ENCODE measurements at regions not wholly inside any gene's neighbourhood (a gene's known extent, or its start where the extent isn't known, plus 50 kb on each side); places are given as distances from the start of the nearest gene placed in this dataset.

- DNase-seq (ENCODE audit: low read depth): no peak
- no peak for TF ChIP-seq CTCF (IDR thresholded peaks at IDR 0.05; ENCODE audit: insufficient read depth, low read depth, low read length)
- no peaks in the 10 kb centered on the region for H3K36me3 ChIP-seq (ENCODE audit: control insufficient read depth, insufficient read depth, low read length)
- no peak overlapping the region for H3K4me3 ChIP-seq (ENCODE audit: low read depth, low read length)
- no peaks in the 10 kb centered on the region for H3K27me3 ChIP-seq (ENCODE audit: control insufficient read depth, insufficient read depth, low read length)
- ChIA-PET POLR2A (no interaction called here), CTCF (no interaction called here)
Measured at GRCh38 chr5:2303431-2304100, 420.8 kb upstream of the IRX4 start.

DNA sequence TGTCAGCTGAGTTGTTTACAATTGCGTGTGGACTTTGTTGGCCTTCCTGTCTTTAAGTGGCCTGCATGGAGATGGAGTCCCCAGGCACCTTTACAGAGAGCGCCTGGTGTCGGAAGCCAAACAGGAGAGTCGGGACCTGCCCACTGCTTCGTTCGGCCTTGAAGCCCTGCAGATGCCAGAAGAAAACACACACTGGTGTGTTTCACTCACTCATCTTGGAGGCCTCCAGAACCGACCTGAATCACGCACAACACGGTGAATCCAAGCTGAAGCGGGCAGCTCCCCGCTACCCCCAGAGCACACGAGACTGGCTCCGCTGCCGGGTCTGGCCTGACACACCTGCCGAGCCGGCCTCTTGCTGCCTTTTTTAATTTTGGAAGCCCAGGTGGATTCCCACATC is 419.4 kb upstream of the IRX4 start:
- H3K27me3 ChIP-seq (ENCODE audit: control insufficient read depth, insufficient read depth, low read length): no peaks in the 10 kb centered on the region
- no peak overlapping the region for H3K4me3 ChIP-seq (ENCODE audit: low read depth, low read length)
- TF ChIP-seq CTCF (IDR thresholded peaks at IDR 0.05; ENCODE audit: insufficient read depth, low read depth, low read length): no peak
- no peaks in the 10 kb centered on the region for H3K36me3 ChIP-seq (ENCODE audit: control insufficient read depth, insufficient read depth, low read length)
- ChIA-PET CTCF (no interaction called here), POLR2A (no interaction called here)
- no peak for DNase-seq (ENCODE audit: low read depth)

GRCh38 chr5:2300861-2301574 is 418.3 kb upstream of the IRX4 start:
- H3K27me3 ChIP-seq (ENCODE audit: control insufficient read depth, insufficient read depth, low read length): no peaks in the 10 kb centered on the region
- ChIA-PET POLR2A (no interaction called here), CTCF (no interaction called here)
- no peaks in the 10 kb centered on the region for H3K36me3 ChIP-seq (ENCODE audit: control insufficient read depth, insufficient read depth, low read length)
- no peak for DNase-seq (ENCODE audit: low read depth)
- H3K4me3 ChIP-seq (ENCODE audit: low read depth, low read length): no peak overlapping the region
- TF ChIP-seq CTCF (IDR thresholded peaks at IDR 0.05; ENCODE audit: insufficient read depth, low read depth, low read length): no peak

DNA sequence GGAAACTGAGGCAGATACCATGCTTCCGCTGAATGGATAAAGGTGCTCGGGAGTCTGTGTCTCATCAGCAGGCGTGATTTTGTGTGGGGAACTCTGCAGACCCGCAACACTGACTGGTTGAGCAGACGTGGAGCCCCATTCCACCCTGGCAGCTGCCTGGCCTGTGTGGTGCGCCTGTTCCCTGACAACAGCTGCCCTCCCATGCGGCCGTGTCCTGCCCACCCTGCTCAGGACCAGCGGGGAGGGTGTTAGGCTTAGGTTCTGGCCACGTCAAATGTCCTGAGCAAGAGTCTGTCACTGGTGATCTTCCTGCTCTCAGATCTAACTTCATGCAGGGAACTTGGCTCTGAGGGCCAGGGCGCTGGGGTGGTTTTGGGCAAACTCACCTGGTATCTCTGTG is 417.7 kb upstream of the IRX4 start:
- TF ChIP-seq CTCF (IDR thresholded peaks at IDR 0.05; ENCODE audit: insufficient read depth, low read depth, low read length): no peak
- DNase-seq (ENCODE audit: low read depth): no peak
- H3K4me3 ChIP-seq (ENCODE audit: low read depth, low read length): no peak overlapping the region

DNA sequence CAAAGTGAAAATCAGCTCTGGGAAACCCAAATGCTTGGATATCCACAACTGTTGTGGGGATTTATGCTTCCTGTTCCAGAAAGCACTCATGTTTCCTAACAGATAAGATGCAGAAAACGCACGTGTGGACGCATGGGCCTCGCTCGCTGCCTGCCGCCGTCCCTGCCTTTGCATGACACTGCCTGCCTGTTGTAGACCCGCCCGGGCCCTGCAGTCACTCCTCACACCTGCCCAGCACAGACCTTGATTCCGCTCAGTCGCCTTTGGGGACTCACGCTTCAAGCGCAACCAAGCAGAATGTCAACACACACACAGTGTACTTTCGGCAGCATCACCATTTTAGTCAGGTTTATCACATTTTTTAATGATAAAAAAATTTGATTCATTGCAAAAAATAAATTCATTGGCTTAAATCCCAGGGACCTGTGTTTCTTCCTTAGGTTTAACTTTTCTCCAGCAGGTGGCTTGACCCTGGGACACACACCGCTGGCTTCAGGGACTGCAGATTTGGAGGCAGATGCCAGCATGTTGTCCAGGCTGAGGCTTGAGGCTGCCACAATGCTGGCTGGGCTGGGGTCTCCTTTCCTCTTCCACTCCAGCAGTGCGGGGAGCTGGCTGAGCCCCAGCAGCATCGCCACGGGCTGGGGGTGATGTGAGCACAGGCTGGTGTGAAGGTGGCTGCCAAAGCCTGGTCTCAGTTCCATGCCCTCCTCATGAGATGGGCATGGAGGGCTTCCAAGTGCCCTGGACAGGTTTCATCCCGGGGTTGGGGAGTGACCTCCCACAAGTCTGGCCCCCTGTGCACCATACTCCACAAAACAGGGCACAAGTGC is 416.9 kb upstream of the IRX4 start:
- H3K36me3 ChIP-seq (ENCODE audit: control insufficient read depth, insufficient read depth, low read length): no peaks in the 10 kb centered on the region
- H3K4me3 ChIP-seq (ENCODE audit: low read depth, low read length): no peak overlapping the region
- ChIA-PET POLR2A (no interaction called here), CTCF (no interaction called here)
- H3K27me3 ChIP-seq (ENCODE audit: control insufficient read depth, insufficient read depth, low read length): no peaks in the 10 kb centered on the region
- no peak for DNase-seq (ENCODE audit: low read depth)
- TF ChIP-seq CTCF (IDR thresholded peaks at IDR 0.05; ENCODE audit: insufficient read depth, low read depth, low read length): no peak

More for the DNA sequence above, 417.7 kb upstream of the IRX4 start:
- ChIA-PET POLR2A (no interaction called here), CTCF (no interaction called here)
- Histone ChIP-seq H3K27me3 (ENCODE audit: control insufficient read depth, insufficient read depth, low read length) (no peaks in the 10 kb centered on the region), H3K36me3 (ENCODE audit: control insufficient read depth, insufficient read depth, low read length) (no peaks in the 10 kb centered on the region)

All from BJ (cell line).